HG03196 (cell line): ENCODE measurements at regions not wholly inside any gene's neighbourhood (a gene's known extent, or its start where the extent isn't known, plus 50 kb on each side); places are given as distances from the start of the nearest gene placed in this dataset.
"Not testable (repeated sequence)": the region's sequence is repeated elsewhere in the genome, so short reads cannot be mapped to it uniquely, and the experiment has no call there.

Experiments used
- ATAC-seq: cut with Tn5 transposase; IDR thresholded peaks from one replicate; pipeline ENCODE4 v1.9.1; 2021; ENCODE audit not compliant: unreplicated experiment

DNA sequence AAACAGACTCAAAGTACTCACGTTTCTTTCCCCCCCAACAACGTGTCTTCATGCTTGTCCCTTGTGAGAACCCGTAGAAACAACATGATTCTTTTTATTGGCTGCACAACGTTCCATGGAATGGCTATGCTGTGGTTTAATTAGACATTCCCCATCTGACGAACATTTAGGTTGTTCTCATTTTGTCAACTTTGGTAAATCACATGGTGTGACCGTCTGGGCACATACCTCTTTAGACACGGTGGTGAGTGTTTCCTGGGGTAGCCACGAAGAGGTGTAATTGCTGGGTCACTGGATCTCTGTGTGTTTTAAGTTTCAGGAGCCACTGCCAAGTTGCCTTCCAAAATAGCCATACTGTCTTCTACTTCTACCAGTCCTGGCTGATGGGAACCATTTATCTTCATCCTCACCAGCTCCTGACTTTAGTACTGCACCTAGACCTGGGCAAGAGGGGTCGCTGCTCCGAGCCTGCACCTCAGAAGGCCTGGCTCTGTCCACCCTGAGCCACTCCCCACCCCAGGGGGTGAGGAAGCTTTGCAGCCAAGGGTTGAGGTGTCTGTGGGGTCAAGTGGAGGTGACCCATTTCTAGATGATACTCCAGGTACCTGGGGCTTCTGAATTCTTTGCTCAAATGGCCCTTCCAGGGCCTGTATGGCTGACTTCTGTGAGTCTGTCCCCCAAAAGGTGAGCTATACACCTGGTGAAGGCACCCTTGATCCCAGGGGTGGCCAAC lies 84.7 kb downstream of the IRX5 start:
- no peak for ATAC-seq

DNA sequence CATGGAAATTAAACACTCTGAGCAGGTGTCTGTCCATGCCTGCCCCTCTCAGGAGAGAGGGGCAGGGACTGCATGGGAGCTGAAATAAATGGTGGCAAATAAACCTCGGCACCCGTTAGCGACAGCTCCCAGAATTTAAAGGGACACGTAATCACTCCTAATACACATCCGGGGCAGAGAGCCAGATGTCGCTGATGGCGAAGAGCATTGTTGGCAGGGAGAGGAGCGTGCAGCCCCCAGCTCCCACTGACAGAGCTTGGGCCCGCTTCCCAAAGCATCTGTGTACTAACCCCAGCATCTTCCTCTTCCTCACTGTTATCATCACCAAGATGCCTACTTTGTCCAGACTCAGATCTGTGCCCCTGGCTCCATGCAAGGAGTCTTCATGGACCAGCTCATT lies 85.8 kb downstream of the IRX5 start:
- no peak for ATAC-seq

DNA sequence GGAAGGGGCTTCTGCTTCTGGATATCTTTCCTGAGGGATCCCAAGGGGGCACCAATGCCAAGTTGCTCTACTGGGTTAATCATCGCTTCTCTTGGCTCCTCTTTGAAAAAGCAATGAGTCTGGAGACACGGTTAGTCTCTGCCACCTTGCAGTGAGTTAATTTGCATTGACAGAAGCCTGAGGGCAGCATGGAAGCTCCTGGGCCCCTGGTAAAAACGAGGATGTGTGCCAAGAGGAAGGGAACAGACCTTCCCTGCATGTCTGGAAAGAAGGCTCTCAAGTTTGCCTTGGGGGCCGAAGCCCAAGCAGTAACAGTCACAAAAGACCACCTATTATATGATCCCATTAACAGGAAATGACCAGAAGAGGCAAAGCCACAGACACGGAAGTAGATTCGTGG lies 86.7 kb downstream of the IRX5 start:
- ATAC-seq = no peak

DNA sequence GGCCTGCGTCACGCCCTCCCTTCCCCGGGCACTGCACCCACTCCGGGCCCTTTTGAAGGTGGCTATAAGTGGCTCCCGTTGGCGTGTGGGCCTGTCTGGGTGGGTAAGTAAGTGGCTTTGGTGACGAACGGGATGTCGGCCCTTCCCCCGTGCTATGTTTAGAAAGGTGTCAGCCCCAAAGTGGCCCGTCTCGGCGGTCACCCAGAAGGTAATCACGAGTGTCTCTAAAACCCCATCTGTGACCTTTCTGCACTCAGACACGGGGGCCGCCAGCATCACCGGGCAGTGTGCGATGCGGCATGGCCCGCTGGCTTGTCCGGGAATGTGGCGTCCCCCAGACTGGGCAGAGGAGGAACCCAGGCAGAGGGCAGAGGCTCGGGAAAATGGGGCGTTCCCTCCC lies 88.2 kb downstream of the IRX5 start:
- no peak for ATAC-seq

DNA sequence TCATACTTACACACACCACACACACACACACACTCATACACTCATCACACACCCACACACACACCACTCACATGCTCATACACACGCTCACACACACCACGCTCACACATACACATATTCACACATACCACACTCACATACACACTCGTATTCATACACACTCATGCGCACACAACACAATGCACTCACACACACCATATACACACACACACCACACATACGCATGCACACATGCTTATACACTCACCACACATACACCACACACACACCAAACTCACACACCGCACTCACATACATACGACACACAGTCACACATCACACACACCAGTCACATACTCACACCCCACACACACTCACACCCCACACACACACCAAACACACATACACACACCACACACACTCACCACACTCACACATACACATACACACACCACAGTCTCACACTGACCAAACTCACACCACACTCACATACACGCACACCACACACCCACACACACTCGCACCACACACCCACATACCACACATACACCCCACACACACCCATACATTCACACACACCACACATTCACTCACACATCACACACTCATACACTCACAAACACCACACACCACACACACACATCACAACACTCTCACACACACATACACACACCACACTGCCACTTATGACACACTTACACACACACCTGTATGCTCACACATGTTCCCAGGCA lies 88.9 kb downstream of the IRX5 start:
- no peak for ATAC-seq

DNA sequence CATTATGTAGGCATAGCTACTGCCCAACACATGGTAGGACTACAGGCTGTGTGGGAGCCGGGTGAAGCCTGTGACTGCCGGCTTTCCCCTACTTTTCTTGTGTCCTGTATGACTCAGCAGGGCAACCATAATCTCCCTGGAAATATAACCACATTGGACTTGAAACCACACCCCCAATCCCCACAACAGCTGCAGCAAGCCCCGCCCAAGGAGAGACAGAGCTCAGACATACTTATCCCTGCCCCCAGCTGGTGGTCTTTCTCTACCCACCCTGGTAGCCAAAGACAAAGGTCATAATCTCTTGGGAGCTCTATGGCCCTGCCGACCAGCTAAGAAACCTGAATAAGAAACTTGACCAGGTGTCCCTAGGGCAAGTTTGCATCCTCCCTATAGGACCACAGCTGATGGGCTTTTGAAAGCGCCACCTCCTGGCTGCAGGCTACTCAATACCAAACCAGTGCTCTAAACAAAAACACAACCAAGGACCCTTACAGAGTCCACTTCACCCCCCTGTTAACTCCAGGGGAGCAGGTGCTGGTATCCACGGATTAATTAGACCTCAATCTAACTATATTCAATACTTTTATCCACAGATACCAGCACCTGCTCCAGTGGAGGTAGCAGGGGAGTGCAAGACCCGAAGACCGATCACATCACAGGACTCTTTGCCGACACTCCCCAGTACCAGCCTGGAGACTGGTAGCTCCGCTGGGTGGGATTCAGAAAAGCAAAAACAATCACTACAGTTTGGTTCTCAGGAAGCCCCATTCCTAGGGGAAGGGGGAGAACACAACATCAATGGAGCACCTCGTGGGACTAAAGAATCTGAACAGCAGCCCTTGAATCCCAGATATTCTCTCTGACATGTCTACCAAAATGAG lies 91.2 kb downstream of the IRX5 start:
- ATAC-seq = no peak

DNA sequence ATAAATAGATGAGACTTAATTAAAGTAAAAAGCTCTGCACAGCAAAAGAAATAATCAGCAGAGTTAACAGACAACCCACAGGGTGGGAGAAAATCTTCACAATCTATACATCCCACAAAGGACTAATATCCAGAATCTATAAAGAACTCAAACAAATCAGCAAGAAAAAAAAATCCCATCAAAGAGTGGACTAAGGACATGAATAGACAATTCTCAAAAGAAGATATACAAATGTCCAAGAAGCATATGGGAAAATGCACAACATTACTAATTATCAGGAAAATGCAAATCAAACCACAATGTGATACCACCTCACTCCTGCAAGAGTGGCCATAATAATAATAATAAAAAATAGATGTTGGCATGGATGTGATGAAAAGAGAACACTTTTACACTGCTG lies 96.6 kb downstream of the IRX5 start:
- not testable (repeated sequence) for ATAC-seq

DNA sequence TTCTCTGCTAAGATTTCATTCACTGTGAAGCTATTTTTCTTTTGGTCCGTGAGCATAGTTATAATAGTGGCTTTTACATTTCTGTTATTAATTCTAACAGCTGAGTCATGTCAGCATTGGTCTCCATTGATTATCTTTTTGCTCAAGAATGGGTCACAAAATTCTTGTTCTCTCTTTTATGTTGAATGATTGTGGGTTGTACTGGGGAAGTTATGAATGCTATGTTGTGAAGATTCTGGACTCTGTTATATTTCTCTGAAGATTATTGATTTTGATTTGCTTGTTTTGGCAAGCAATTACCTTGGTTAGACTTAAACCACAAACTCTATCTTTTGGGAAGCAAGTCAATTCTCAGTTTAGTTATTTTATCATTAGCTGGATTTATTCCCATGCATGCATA lies 98.8 kb downstream of the IRX5 start:
- no peak for ATAC-seq

DNA sequence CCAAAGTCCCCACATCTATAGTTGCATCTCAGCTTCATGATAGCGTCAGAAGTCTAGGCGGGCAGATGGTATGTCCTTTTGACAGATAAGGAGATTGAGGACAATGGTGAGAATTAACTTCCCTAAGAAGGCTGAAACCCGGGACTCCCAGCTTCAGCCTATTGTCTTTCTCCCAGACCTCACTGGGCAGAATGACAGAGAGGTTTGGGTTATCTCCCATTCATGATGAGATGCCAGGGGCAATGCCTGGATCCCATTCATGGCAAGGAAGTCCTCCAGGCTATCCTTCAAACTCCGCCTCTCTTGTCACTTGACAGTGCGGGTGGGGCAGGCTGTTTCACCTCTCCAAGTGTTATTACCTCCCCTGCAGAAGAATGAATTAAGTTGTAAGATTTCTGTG lies 100.3 kb downstream of the IRX5 start:
- no peak for ATAC-seq

DNA sequence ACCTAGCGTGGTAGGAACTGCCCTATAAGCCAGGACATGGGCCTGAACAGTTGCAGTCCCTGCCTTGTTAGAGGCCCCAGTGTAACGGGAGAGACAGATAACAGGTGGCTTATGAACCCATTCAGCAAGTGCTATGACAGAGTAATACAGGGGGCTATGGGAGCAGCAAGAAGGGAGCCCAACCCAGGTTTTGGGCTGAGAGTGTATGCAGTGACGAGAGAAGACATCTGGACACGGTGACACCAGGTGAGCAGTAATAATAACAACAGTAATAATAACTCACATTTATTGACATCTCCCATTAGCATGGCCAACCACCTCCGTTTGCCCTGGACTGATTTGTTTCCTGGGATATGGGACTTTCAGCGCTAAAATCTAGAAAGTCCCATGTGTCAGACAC lies 100.8 kb downstream of the IRX5 start:
- ATAC-seq = no peak

DNA sequence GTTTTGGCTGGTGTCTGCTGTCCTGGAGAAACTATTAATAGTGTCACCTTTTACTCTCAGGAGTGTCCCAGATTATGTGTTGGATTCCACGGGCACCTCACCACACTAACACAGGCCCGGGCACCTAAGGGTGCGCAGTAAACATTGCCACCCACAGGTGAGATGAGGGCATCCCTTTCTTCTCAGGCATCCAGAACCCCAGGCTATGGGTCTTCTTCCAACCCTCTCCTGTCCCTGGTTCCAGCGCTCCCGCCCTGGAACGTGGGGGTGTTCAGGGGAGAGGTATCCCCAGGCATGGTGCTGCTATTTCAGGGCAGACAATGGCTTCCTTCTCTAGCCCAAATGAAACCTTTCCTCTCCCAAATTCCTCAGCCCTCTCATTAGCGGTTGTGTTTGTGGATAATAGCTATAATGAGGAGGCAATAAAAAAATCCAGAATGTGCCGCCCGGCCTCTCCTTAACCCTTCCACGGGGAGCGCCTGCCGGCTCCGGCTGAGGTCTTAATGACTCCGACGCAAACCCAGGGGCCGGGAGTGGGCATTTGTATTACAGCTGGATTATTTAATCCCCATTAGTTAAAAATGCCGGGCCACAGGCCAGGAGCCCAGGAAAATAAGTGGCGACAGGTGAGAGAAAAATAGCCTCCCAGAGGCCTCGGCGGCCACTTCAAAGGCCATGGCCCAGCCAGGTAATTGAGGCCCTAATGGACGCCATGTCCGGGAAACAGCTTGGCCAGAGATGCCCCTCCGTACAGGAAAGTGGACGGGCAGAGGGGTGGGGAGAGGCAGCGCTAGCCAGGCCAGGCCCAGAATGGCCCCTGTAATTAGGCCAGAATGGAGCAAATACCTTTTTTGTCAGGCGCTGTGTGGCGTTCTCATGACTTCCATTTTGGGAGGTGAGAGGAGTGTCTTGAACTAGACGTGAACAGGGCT lies 102.8 kb downstream of the IRX5 start:
- ATAC-seq = no peak

DNA sequence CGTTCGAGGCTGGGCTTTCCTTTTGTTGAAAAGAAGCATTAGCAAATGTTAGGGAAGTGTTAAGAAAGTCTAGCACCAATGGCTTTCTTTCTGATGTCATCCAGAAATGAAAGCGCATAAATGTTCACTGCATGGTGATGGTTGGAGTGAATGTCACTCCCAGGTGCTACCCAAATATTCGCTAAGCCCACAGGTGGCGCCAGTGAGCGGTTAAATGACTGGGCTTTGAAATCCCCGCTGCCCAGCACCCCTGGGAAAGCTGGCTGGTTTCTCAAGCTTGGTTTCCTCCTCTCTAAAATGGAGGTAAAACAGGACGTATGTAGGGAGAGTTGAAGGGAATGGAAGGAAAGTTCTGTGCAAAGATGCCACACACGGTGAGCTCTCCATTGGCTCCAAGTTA lies 104.4 kb downstream of the IRX5 start:
- ATAC-seq = no peak

DNA sequence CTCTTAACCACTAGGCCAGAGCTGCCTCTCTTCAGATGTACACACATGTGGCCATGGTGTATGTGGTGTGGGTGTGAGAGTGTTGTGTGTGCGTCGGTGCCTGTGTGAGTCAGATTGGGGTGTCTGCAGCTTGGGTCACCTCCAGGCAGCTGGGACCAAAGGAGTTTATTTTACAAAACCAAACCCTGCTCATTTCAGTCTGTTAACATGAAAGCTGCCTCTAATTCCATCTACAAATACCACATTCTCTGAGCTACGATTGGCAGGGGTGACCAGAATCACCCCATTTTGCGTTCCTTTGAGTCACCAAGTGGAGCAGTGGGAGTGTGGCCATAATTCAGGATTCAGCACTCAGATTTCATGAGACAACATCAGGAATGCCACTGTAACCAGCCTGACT lies 105.3 kb downstream of the IRX5 start:
- ATAC-seq = no peak

DNA sequence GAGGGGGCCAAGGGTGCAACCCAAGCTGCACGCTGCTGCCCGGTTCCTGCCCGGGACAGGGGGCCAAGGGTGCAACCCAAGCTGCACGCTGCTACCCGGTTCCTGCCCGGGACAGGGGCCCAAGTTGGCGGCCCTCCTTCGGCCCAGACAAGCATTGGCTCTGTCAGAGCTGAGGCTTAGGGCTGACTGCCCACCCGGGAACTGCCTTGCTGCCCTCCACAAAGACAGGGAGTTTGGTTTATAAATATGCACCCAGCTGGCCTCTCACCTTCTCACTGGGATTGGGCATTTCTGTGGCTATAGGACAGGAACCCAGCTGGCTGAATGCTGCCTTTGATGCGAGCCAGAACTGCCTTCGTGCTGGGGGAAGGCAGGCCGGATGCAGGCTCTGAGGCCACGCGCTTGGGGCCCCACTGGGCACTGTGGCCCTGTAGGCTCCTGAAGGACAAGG lies 105.7 kb downstream of the IRX5 start:
- no peak for ATAC-seq

DNA sequence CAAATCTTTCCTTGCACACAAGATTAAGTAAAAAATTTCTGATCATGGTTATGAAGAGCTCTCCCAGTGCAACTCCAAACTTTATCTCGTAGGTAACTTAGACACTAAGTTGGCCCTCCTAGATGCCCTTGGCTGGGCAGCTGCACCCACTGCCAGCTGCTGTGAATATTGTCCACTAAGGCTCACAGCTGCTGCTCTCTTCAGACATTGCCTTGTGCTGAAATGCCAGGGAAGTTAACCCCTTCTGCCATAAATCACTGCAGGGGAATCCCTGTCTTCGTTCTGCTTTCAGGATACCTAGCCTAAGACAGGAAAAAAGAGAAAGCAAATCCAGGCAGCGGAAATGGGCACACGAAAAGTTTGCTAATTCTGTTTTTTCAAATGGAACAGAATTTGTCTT lies 106.4 kb downstream of the IRX5 start:
- ATAC-seq = no peak

DNA sequence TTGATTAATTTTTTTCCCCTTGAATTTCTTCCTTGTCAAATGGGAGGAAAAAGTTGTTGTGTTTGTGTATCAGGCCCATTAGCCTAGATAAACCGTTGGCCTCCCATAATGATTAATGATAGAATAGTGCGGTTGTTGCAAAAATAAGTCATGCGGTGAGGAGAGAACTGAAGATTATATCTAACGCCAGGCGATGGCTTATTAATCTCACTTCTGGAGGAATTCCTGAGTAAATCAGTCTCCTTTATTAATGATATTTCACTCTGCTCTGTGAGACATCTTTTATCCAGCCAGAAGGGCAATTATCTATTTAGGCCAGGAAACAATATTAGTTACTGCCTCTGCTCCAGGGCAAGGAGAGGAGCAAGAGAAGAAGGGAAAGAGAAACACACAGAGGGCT lies 107.3 kb downstream of the IRX5 start:
- ATAC-seq = no peak

DNA sequence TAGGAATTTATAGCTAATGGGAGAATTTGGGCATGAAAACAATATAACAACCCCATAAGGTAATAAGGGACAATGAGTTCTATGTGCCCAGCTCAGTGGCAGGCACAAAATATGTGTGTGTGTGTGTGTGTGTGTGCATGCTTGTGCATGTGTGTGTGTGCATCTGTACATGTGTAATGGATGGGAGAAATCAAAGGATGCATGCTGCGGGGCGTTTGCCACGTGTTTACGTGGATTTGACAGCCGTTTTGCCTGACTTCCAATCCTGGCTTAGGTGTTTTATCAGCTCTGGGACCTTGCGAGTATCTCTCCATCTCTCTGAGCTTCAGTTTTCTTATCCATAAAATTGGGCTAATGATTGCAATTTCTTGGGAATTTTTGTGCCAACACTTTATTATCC lies 108.4 kb downstream of the IRX5 start:
- ATAC-seq = no peak

DNA sequence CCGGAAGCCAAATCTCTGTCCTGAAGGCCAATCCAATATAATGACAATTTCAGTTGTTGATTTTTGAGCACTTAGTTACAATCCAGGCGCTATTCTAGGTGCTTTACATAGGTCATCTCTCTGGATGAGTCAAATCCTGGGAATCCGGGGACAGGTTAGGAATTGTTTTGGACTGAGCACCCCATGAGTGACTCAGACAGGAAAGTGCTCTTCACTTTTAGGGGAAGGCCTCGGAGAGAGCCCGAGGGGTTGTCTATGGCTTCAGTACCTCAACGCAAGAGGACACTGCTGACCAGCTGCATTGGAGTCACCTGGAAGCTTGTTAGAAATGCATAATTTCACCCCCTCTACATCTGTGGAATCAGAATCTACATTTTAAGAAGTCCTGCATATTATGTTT lies 108.8 kb downstream of the IRX5 start:
- ATAC-seq = no peak

DNA sequence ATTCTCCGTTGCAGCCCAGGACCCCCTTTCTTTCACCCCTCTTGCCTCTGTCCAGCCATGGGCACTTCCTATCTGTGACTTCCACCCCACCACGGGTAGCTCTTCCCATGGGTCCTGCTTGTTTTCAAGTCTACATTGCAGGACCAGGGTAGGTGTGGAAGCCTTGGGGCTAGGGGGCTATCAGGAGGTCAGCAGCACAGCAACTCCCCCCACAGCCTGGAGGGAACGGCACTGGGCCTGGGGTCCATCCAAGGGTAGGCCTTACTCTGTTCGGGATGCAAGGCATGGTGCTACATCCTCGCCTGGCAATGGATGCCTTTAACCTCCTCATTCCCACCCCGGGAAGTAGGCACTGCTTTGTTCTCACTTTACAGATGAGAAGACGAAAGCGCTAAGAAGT lies 109.3 kb downstream of the IRX5 start:
- no peak for ATAC-seq

DNA sequence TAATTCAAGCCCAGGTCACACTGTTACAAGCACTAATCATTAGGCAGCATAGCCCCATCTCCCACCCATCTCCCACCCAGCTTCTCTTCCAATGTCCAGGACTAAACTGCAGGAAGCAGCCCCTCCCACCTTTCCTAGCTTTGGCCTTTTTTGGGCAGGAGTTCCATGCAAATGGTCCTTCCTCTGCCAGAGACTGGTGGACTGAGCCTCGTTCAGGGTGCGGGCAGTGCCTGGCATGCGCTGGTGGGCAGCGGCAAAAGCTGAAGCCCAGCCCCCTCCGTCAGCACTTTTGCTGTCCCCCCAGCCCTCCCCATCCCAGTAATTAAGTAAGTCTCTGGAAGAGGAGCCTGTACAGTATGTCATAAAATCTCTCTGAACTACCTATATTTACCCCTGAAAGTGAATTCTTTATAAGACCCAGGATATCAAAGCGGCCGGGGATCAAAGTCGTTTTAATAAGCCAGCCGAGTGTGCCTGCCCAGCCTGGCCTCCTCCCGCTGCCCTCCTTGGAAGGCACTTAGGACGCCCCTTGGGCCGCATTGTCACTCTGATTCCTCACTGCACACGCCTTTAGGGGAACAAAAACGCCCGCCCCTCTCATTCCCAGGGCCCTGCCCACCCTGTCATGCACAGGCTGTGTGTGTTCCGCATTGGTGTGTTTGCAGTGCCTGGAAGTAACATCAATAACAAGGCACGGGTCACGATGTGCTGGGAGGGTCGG lies 109.9 kb downstream of the IRX5 start:
- ATAC-seq = no peak
